ENCODE measurements at regions not wholly inside any gene's neighbourhood (a gene's known extent, or its start where the extent isn't known, plus 50 kb on each side); places are given as distances from the start of the nearest gene placed in this dataset.

DNA sequence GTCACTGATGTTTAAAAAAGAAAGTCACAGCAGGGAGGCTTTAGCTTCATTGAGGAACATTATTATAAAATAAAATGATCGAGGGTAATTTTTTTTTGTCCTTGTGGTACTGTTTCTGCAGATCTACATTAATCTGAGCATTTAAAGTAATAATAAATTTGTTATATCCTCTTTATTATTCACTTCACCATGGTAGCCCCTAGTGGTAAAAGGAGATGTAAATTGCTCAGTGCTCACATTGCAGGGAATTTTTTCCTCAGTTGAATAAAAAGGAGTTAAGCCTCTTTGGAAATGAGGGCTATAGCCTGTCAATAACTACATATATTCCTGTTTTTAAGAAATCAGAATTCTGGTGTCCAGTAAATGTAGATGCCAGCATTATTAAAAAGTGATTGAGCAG lies 99.7 kb upstream of the VPREB1 start:
- no peak for DNase-seq

DNA sequence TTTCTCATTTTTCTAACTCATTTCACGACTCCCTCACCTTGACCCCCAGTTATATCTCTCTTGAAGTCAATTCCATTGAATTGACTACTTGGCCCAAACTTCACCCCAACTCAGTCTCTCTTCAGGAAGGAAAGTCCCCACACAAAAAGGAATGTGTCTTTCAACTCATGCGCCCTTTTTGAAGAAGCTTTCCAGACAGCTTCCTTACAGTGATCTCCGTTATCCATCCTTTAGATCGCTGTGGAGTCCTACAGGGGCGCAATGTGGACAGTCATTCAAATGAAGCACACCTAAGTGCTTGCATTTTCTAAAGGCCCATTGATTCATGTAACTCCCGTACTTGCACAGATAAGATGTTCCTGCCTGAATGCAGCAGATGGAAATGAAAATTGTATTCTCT lies 101.1 kb upstream of the VPREB1 start:
- no peak for DNase-seq

DNA sequence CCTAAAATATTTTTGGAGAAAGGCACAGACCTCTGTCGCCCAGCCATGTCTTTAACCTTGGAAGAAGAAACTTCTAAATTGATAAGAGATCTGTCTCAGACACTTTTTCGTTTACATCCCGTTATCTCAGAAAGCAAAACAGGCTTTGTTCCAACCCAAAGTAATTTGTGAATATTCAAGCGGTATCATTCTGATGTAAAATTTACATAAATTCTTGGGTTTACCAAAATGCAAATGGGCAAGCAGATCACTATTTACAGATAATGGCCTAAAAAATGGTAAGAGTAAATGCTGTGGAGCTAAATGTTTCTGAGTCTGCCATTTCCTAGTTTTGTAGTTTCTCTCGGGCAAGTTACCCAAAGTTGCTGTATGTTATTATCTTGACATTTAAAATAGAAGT lies 101.9 kb upstream of the VPREB1 start:
- no peak for DNase-seq

DNA sequence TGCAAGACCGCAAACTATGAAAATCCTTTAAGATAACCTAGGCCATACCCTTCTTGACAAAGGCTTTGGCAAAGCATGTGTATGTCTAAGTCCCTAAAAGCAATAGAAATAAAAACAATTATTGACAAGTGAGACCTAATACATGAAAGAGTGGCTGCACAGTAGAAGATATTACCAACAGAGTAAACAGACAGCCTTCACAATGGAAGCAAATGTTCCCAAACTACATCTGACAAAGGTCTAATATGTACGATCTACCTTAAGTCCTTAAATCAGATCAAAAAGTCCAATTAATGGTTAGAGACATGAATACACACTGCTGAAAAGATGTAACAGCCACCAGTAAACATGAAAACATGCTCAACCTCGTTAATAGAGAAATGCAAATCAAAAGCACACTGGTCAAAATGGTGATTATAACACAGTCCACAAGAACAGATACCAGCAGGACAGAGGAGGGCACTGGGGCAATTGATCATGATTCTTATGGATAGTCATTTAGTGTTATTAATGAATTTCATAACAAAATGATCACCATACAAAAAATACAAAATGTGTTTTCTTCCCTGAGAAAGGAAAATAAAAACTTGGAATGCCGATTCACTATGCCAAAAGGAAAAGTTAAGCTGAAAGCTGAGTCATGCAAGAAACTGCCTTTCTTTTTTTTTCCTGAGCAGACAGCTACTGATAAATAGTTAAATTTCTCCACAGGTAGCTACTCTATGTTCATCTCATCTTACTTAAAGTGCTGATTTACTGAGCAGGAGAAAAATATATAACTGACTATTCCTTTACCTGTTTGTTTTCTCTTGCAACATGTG lies 102.6 kb upstream of the VPREB1 start:
- DNase-seq, result no peak

DNA sequence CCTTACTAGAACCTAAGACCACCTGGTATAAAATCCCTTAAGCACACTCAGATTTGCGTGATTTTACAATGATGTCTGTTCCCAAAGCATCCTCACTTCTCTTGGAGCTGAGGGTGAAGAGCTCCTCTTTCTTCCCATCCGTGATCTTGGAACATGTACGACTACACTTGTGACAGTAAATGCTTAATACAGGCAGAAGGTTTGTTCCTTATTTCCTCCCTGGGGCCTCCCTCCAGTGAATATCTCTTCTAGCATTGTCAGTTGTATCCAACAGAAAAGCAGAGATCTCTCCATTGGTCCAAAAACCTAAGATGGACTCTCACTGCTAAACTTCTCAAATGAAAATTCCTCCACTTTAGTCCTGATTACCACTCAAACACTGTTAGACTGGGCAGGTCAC lies 103.6 kb upstream of the VPREB1 start:
- DNase-seq, result no peak

DNA sequence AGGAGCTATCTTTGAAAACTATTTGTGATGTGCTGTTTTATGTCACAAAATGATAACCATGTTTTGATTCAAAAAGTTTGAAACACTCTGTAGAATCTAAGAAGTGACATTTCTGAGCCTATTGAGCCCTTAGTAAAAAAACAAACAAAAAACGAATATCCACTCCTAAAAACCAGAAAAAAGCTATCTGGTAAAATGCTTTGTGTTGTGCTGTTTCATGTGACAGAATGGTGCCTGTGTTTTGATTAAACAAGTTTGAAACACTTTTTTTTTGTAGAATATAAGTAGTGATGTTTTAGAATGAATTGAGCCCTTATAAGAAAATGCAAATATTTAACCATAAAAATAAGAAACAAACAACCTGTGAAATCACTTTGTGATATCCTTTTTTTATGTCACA lies 105.2 kb upstream of the VPREB1 start:
- DNase-seq, result no peak

DNA sequence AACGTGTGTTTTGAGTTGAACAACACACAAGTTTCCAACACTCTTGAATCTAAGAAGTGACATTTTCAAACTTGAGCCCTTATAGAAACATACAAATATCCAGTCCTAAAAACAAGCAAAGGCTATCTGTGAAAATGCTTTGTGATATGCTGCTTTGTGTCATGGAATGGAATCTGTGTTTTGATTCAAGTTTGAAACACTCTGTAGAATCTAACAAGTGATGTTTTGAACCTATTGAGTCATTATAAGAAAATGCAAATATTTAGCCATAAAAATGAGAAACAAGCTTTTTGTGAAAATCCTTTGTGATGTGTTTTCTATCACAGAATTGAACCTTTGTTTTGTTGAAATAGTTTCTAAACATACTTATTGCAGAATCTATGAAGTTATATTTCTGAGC lies 105.7 kb upstream of the VPREB1 start:
- DNase-seq, result no peak

DNA sequence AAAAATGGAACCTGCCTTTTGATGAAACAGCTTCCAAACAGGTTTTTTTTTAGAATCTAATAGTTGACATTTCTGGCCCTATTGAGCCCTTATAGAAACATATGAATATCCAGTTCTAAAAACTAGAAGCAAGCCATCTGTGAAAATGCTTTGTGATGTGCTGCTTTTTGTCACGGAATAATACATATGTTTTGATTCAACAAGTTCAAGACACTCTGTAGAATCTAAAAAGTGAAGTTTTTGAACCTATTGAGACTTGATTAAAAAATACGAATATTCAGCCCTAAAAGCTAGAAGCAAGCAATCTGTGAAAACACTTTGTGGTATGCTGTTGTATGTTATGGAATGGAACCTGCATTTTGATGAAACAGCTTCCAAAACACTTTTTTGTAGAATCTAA lies 106.7 kb upstream of the VPREB1 start:
- DNase-seq, result no peak

DNA sequence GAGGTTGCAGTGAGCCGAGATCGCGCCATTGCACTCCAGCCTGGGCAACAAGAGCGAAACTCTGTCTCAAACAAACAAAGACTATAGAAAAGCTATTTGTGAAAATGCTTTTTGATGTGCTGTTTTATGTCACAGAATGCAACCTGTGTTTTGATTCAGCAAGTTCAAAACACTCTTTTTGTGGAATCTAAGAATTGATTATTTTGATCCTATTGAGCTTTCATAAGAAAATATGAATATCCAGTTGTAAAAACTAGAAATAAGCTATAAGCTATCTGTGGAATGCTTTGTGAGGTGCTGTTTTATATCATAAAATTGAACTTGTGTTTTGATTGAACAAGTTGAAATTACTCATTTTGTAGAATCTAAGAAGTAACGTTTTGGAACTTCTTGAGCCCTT lies 110.7 kb upstream of the VPREB1 start:
- no peak for DNase-seq

DNA sequence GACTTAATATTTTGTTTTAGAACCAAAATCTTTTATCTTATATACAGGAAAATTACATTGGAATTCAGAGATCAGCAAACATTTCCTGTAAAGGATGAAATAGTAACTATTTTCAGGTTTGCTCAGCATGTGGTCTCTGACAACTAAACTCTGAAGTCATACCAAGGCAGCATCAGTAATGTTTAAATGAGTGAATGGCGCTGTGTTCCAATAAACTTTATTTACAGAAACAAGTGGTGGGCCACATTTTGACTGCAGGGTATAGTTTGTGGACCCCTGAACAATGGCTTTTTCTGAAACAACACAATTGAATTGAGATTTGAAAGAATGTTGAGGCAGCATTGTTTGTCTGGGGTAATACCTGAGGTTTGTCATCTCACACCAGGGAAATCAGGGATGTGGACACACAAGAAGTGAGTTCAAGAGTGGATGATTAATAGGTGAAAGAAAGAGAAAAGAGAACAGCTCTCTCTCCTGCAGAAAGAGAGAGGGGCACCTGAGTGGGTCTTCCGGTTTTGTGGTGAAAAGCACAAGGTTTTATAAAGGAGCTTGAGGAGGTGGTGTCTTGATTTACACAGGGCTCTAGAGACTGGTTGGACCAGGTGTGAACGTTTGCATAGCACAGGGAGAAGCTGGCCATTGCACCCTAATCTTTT lies 113.5 kb upstream of the VPREB1 start:
- no peak for DNase-seq

DNA sequence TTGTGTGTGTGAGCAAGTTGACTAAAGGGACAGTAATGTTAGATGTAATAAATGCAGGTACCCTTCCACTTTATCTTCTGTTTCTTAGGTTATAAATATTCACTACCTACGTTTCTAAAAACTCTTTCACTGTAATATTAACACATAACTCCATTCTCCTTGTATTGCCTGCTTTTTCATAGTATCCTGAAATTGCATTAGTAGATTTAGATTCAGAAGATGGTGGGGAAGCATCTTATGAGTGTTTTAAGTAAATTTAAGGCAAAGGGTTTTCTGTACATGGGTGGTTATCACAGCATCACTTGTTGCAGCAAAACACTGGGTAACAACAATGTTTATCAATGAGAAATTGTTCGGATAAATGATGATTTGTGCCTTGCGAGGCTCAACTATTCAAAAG lies 115.2 kb upstream of the VPREB1 start:
- DNase-seq, result no peak

DNA sequence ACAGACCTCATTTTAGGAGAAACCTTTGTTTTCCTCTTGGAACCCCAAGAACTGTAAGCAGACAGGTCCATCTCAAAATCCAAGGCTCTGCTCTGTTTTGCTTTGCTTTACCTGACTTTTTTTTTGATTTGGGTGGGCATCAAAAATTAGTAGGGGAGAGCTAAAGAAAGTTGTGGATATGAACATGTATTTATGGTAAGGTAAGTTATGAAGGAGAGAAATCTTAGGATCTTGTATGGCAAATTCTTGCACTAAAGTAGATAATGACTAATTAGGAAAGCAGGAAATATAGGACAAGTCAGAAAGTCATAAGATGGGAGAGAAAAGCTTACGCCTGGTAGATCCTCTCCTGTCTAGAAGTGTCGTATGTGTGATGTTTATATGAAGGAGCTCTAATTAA lies 116.1 kb upstream of the VPREB1 start:
- no peak for DNase-seq

DNA sequence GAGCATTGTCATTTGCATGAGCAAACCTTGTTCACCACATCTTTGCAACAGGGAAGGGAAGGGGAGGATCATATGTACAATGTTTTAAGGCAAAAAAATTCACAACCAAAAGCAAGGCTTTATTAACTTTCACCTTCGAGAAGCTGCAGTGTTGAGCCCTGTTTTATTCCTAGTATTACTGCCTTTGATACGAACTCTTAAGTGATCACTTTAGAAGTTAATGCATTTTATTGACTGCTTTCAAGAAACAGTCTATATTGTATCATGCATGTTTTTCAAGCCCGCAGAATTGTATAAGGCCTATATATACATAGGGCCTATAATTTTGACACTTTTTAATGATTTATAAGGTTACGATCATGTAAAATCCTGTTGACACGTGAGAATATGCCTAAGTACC lies 117.5 kb upstream of the VPREB1 start:
- no peak for DNase-seq

DNA sequence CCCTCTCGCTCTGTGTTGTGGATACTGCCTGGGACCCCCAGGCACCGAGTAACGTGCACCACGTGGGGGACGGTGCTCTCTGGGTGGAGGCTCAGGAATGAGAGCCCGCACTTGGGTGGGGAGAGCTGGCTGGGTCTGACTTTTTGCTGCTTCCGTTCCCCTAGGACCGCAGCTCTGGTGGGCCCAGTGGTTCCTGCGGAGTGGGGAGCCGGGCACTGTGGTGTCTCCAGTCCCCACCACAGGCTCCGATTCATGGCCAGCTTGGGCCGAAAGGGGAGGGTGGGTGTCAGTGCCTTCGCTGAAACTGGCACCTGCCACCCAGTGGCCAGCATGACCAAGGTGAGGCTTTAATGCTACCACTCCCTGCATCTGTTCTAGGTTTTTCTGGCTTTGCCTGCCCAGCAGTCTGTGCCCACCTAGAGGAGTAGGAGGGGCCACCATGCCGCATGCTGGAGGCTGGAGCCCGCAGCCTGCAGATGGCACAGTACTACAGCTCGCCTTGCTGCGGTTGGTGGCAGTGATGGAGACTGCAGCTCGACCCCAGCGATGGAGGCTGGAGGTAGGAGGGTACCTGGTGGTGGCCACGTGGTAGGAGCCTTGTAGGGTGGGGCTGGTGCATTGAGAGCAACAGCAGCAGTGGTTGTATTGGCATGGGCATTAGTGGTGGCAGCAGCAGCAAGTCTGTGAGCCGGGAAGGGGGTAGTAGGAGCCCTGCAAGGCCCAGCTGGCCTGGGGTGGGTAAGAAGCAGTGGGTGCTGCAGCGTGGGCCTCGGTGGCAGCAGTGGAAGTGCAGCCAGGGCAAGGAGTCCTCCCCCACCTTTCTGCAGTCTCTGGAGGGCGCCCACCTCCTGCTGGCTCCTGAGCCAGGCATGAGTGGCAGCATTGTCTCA lies 118.8 kb upstream of the VPREB1 start:
- DNase-seq, result no peak

DNA sequence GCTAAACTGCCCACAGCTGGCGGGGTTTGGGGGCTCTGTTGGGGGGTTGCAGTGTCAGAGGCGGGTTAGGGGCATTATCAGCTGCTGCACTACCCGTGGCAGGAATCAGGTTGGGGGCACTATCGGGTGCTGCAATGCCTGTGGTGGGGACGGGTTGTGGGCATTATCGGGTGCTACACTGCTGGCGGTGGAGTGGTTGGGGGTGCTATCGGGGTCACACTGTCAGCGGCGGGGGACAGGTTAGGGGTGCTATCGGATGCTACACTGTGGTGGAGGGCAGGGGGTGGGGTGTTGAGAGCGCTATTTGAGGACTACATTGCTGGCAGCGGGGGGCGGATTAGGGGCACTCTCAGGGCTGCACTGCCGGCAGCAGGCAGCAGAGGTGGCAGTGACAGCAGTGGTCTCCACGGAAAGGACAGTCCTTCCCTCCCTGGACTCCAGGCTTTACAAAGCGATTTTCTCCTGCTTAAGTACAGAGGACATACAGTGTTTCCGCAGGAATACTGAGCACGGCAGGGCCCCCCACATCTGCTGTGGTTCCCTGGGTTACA lies 119.5 kb upstream of the VPREB1 start:
- DNase-seq, result no peak

DNA sequence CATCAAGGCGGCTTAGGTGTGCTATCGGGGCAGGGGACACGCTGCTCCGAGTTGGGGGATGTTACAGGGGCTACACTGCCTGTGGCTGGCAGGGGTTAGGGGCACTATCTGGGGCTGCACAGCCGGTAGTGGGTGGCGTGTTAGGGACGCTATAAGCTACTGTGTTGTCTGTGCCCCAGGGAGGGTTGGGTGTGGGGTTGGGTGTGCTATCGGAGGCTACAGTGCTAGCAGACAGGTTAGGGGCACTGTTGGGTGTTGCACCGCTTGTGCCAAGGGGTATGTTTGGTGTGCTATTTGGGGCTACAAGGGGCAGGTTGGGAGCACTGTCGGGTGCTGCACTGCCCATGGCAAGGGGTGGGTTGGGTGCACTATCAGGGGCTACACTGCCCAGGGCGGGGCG lies 120.2 kb upstream of the VPREB1 start:
- DNase-seq, result no peak

DNA sequence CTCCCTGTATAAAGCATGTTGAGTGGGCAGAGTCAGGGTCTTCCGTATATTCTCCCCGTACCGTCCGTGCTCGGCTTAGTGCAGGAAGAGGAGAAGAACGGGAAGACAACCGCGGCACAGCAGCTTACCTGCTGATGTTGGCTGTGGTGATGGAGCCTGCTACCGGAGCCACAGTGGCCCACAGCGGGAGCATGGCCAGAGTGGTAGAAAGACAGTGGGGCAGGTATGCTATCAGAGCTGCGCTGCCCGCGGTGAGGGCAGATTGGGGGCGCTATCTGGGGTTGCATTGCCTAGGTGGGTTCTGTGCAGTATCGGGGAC lies 120.7 kb upstream of the VPREB1 start:
- no peak for DNase-seq

DNA sequence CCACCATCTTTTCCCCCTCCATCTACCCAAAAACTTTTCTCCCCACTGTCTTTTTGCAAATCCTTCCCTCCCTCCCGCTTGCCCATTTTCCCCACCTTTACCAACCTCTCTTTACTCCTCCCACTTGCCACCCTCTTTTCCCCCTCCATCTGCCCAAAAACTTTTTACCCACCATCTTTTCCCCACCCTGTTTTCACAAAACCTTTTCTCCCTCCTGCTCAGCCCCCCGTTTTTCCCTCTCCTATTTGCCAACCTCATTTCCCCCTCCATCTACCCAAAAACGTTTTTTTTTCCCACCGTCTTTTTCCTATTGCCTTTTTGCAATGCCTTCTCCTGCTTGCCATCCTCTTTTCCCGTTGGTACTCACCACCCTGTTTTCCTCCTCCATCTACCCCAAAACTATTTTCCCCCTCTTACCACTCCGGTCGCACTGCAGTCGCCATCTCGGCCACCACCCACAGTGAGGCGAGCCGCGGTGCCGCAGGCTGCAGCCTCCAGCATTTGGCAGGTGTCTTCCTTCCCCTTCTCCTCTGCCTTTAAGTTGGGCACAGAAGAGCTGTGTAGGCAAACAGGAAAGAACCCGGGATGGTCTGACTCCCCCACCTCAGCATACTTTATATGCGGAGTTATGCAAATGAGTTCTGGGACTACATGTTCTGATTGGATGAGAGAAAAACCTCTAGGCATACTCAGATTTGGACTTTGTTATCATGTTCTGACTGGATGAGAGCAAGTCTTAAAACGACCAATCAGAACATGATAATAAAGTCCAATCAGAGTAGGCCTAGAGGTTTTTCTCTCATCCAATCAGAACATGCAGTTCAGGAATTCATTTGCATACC lies 121.2 kb upstream of the VPREB1 start:
- DNase-seq, result no peak

DNA sequence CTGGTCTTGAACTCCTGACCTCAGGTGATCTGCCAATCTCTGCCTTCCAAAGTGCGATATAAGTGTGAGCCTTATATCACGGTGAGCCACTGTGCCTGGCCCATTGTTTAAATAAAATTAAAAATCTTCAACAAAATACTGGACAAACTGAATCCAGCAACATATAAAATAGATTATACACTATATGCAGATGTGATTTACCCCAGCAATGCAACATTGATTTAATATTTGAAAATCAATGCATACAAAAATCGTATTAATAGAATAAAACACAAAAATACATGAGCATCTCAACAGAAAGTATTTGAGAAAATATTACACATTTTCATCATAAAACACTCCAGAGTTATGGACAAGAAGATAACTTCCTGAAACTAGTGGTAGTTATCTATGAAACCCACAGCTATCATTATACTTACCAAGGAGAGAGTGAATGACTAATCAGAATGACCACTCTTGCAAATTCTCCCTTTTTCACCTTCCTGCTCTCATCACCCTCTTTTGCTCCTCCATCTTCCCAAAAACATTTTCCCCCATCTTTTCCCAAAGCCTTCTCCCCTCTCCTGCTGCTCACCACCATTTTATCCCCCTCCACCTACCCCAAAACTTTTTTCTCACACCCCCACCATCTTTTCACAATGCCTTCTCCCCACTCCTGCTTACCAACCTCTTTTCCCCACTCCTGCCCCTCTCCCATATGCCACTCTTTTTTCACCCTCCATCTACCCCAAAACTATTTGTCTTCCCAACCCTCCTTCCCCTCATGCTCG lies 122.1 kb upstream of the VPREB1 start:
- DNase-seq, result no peak

DNA sequence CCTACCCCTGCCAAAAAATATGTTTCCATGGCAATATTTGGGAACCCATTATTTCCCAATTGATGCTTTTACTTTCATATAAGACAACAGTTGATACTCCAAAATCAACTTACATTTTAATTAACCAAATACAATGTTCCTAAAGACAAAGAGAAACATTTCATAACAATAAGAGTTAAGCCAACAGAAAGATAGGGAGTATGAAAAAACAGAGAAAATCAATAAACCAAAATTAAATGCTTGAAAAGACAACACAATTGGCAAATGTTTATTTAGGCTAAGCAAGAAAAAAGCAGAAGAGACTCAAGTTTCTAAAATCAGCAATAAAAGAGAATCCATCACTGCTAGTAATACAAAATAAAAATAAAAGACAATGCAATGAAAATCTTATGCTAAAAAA lies 123.1 kb upstream of the VPREB1 start:
- DNase-seq, result no peak

DNA sequence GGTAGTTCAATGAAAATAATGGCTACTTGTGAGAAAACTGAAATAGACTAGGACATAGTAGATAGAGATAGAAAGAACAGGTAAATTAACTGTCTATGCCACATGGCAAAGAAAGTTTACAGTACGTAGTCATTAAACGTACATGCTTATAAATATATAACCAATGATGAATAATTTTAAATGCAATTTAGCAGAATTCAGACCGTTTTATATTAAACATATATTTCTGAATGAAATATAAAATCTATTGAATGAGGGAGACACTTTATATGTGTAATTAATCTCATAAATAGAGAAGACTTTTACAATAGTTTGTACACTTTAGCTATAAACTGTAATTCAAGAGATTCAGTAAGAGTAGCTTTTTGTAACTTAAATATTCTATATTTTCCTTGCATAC lies 124.4 kb upstream of the VPREB1 start:
- DNase-seq, result no peak

DNA sequence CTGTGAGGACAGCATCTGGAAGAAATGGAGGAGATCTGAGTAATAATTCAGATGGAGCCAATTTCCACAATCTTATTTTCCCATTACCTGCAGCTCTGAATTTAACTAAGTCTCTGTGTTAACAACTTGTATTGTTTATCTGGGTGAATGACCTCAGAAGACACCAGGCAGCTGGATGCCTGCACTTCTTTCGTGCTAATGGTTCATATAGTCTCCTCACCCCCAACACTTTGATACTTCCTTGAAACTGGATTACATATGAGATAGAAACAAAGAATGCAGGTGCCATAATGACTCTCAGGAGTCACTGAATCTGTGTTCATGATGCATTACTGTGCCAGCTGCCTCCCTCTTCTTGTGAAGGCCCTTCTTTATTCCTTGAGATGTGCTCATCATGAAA lies 125.6 kb upstream of the VPREB1 start:
- no peak for DNase-seq
